Head of caudate nucleus (tissue), 42 donors: ENCODE measurements at regions not wholly inside any gene's neighbourhood (a gene's known extent, or its start where the extent isn't known, plus 50 kb on each side); places are given as distances from the start of the nearest gene placed in this dataset.
A peak's percentile ranks its signal among the peaks of the same experiment; 100 is the strongest.
"Not testable (repeated sequence)": the region's sequence is repeated elsewhere in the genome, so short reads cannot be mapped to it uniquely, and the experiment has no call there.

Experiments
- DNase-seq, 42 donors: peaks; one replicate each; pipeline versions ENCODE4 v3.0.0 to v3.0.0-alpha.2; 2020 to 2021; ENCODE audit warnings: mixed read lengths in 7 of 42
- intact Hi-C: fragments of 100-400 bp; cut with DNase I; formaldehyde crosslinking; loops from one replicate; pipeline ENCODE4 v1.15.0; 2022

- DNase-seq: peak in 1 of 42 donors; percentile 21
These were observed 101.7 kb downstream of the BMS1 start for GRCh38 chr10:42883993-42884983.

DNA sequence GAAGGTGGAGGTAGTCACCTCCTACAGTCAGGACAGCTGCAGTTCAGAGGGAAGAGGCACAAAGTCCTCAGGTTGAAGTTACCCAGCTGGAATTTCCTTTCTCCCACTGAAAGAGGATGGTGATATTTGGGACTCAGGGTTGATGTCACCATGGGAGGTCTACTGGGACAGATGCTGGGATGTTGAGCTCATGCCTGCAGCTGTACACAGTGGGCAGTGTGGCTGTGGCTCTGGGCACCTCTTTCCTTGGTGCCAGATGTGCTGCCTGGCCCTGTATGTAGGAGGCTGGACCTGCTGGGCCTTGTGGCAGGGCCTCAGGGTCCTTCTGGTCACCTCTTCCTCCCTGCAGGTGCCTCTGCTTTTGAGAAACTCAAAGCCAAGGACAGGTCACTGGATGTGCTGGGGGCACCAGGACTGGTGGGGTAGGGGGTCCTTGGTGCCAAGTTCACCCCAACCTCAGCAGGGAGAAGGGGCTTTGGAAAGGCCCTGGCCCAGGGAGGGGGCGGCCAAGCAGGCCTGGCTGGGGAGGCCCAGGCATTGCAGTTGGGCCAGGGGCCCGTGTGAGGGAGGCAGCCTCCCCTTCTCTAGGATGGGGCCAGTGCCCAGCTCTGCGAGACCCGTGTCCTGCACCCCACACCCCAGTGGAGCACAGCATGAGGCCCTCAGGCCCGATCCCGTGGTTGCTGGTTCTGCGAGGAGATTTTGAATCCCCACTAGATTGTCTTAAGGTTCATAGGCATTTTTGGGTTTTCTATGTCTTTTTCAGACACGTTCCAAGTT lies 103.1 kb downstream of the BMS1 start:
- intact Hi-C loops: no loop called here
- peak in 1 of 42 donors; percentile 22 for DNase-seq

More at GRCh38 chr10:42883993-42884983, 101.7 kb downstream of the BMS1 start:
- intact Hi-C loops: no loop called here

DNA sequence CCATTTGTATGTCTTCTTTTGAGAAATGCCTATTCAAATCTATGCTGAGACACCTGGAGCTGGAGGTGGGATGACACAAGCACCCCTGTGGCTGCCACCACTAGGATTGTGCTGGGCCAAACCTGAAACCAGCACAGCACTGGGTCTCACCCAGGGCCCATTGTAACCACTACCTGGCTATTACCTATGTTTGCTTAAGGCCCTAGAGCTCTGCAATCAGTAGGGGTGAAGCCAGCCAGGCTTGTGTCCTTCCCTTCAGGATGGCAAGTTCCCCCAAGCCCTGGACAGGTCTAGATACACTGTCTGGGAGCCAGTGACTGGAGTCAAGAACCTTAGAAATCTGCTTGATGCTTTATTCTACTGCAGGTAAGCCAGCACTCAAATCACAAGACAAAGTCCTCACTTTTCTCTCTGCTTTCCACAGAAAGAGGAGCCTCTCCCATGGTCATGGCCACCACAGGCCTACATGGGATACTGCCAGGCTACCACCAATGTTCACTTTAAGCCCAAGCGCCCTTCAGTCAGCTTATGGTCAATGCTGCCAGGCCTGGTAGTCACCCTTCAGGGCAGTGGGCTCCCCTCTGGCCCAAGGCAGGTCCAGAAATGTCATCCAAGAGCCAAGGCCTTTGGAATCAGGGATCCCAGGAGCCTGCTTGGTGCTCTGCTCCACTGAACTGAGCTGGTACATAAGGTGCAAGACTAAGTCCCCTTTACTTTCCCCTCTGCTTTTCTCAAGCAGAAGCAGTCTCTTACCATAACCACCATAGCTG lies 105.3 kb downstream of the BMS1 start:
- no peak for DNase-seq
- intact Hi-C loops: no loop called here

GRCh38 chr10:42888504-42889095 lies 106.0 kb downstream of the BMS1 start:
- peak in 1 of 42 donors; percentile 42 for DNase-seq
- intact Hi-C loops: no loop called here

GRCh38 chr10:42896735-42897134 lies 114.1 kb downstream of the BMS1 start:
- DNase-seq: no peak
- intact Hi-C loops: no loop called here

GRCh38 chr10:42898037-42898960 lies 115.7 kb downstream of the BMS1 start:
- intact Hi-C loops: no loop called here
- no peak for DNase-seq

- intact Hi-C loops: no loop called here
- no peak for DNase-seq
These were observed 116.4 kb downstream of the BMS1 start for GRCh38 chr10:42899036-42899435.

GRCh38 chr10:42900346-42900745 lies 117.8 kb downstream of the BMS1 start:
- DNase-seq, intact Hi-C loops: not testable (repeated sequence)

DNA sequence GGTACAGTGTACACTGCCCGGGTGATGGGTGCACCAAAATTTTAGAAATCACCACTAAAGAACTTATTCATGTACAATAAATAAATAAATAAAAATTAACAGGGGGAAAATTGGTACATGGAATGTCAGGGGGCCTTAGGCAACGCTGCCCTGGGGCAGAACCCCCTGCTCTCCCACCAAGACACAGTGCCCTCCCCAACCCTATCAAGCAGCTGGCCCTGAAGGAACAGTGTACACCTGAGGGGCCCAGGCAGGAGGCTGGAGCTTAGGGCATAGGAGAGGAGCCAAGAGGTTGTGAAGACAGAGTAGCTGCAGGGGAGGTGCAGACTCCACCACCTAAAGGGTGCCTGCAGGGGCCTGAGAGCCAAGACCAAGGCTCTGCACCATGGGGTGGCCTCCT lies 128.8 kb downstream of the BMS1 start:
- no peak for DNase-seq
- intact Hi-C loops: no loop called here

DNA sequence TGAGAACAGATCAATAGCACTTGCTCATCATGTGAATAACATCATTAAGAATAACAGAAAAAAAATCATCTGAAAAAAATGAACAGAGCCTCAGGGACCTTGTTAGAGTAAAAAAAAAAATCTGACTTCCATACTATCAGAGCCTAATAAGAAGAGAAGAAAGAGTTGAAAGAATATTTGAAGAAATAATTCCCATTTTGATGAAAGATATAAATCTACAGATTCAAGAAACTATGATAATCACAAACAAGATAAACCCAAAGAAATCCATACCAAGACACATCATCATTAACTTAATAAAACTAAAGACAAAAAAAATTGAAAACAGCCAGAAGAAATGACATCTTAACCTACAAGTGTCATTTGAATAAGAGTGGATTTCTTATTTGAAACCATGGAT lies 134.4 kb downstream of the BMS1 start:
- intact Hi-C loops: no loop called here
- DNase-seq: no peak

DNA sequence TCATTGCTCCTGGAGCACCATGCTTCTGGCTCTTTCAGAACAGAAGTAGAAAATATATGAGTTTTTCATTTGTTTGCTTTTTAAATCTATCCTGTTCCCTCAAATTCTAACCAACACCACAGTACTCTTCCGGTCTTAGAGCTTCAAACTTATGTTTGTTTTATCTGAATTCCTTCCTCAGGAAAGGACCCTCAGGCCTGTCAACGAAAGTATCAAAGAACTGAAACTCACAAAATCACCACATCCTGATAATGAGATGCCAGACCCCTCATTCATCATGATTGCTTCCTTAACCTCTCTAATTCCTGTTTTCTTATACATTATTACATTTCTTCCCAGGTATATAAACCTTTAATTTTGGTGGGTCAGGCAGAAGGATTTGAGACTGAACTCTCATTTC lies 135.2 kb downstream of the BMS1 start:
- intact Hi-C loops: no loop called here
- DNase-seq: no peak

DNA sequence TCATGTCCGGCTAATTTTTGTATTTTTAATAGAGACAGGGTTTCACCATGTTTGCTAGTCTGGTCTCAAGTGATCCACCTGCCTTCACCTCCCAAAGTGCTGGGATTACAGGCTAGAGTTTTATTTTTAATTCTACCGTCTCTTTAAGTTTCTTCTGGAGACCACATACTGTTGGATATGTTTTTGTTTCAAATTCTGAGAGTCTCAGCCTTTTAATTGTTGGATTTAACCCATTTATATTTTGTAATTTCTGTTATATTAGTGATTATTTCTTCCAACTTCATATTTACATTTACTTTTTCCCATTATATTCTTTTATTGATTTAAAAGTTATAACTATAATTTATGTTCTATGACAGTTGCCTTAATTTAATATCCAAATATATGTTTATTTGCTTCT lies 139.4 kb downstream of the BMS1 start:
- DNase-seq: no peak
- intact Hi-C loops: no loop called here

GRCh38 chr10:42924484-42924883 lies 141.9 kb downstream of the BMS1 start:
- intact Hi-C loops: no loop called here
- DNase-seq: peak in 1 of 42 donors; percentile 12

- DNase-seq: peak in 2 of 42 donors; percentile 28 to 29
- intact Hi-C loops: no loop called here
These were observed 144.2 kb downstream of the BMS1 start for GRCh38 chr10:42926843-42927242.

DNA sequence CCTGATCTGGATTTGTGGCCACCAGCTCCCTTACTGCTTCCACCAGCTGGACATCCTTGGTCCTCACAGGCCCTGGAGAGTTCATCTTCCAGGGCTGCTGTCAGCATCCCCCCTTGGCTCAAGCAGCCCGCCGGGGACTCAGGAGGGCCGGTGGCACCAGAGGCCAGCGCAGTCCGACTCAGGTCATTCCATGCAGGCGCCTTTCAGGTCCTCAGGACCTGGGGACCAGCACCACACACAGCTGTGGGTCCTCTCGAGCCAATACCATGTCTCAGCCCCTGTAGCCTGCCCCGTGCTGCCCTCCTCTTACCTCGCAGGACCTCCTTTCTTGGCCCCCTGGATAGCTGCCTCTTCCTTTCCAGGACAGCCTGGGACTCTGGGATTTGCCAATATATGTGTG lies 145.5 kb downstream of the BMS1 start:
- intact Hi-C loops: no loop called here
- peak in 2 of 42 donors; percentile 28 to 31 for DNase-seq

GRCh38 chr10:42929236-42929635 lies 146.6 kb downstream of the BMS1 start:
- intact Hi-C loops: no loop called here
- DNase-seq: peak in 2 of 42 donors; percentile 22 to 30

DNA sequence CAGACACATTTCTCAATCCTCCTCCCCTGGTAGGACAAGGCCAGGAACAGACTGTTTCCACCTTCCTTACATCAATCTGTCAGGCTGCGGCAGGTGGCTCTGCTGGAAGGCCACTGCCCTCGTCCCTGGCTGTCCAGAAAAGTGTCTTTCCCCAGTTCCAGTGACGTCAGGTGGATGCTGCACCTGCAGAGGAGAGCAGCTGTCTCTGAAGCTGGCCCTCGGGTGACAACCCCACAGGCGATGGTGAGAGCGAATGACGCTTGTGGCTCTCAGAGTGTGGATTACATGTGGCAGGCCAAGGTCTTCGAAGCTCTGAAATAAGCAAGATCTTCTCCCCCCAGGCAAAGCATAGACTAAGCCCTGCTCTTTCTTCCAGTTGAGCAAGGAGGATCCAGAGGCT lies 146.9 kb upstream of the RET start:
- peak in 2 of 42 donors; percentile 23 to 33 for DNase-seq
- intact Hi-C loops: no loop called here
